ENCODE measurements at regions not wholly inside any gene's neighbourhood (a gene's known extent, or its start where the extent isn't known, plus 50 kb on each side); places are given as distances from the start of the nearest gene placed in this dataset.

DNA sequence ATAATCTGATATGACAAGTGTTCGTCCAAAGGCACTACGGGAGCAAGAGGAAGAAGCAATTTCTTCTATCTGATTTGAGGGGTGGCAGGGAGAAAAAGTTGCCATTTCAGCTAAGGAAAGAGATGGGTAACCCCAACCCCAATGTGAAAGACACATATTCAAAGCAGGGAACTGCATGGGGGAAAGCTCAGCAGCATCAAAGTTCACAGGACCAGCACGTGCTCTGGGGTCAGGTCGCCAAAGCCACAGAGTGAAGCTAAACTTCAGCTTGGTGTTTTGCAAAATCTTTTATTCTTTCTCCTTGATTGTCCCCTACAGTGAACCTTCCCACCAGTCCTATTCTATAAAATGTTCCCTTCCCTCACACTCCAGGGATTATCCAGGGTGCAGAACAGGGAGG lies 112.8 kb upstream of the PPP2R2D start:
- Histone ChIP-seq H3K4me1 (ENCODE audit: control extremely low read depth in 1 of 4, control insufficient read depth in 4 of 4, insufficient read depth in 4 of 4, low read length in 3 of 4) (no peaks in the 10 kb centered on the region), H3K9me3 (ENCODE audit: control extremely low read depth in 1 of 5, control insufficient read depth in 4 of 5, insufficient read depth in 2 of 5, low read depth in 1 of 5, low read length in 4 of 5) (peaks cover 0 to 4% (median 2%) of the 10 kb centered on the region in 5 experiments), H3K27me3 (replicated peaks in 2 of 5; ENCODE audit: control insufficient read depth in 4 of 5, insufficient read depth in 5 of 5, low read length in 4 of 5) (peaks cover 0 to 11% (median 0%) of the 10 kb centered on the region in 5 experiments), H3K36me3 (ENCODE audit: control insufficient read depth in 4 of 4, insufficient read depth in 4 of 4, low read length in 3 of 4) (no peaks in the 10 kb centered on the region), H3K27ac (ENCODE audit: insufficient read depth in 1 of 2, low read depth in 1 of 2, low read length in 2 of 2, poor library complexity in 1 of 2, severe bottlenecking in 2 of 2) (no peak overlapping the region), H3K4me3 (ENCODE audit: control insufficient read depth in 1 of 7, extremely low read depth in 1 of 7, insufficient read depth in 4 of 7, low read depth in 2 of 7, low read length in 6 of 7) (no peak overlapping the region)
- WGBS (ENCODE audit: insufficient coverage): 61% methylated on average over 2 of the region's 4 CpGs
- CTCF ChIA-PET: interaction anchor here (0.6 to 1.6 kb wide), 3 partner anchors 21 to 335 kb away, joined by 3 to 4 read pairs (median 4); no protein-coding TSS in a partner anchor
- POLR2A ChIA-PET: no interaction called here
- no peak for DNase-seq

DNA sequence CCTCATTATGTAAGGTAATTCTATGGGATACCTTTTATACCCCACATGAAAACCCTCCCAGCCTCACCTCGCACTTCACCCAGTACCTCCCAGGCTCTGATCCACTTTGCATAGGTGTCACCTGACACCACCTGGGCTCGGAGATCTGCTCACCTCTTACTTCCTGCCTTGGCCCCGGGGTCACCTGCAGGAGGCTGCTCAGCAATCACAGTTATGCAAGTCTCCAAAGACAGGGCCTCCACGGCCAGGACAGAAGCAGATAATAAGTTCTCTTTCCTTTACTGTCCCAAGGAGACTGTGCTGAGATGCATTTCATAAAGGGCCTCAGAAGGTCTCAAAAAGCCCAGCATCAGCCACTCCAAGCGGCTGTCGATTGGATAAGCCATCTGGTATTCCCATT lies 112.4 kb upstream of the PPP2R2D start:
- H3K9me3 ChIP-seq (ENCODE audit: control extremely low read depth in 1 of 5, control insufficient read depth in 4 of 5, insufficient read depth in 2 of 5, low read depth in 1 of 5, low read length in 4 of 5): peaks cover 0 to 3% (median 0%) of the 10 kb centered on the region in 5 experiments
- no peaks in the 10 kb centered on the region for H3K4me1 ChIP-seq (ENCODE audit: control extremely low read depth in 1 of 4, control insufficient read depth in 4 of 4, insufficient read depth in 4 of 4, low read length in 3 of 4)
- WGBS (ENCODE audit: insufficient coverage): 61% methylated on average over 3 of the region's 6 CpGs
- H3K27ac ChIP-seq (ENCODE audit: insufficient read depth in 1 of 2, low read depth in 1 of 2, low read length in 2 of 2, poor library complexity in 1 of 2, severe bottlenecking in 2 of 2): no peak overlapping the region
- CTCF ChIA-PET: interaction anchor here (0.6 to 1.6 kb wide), 2 partner anchors 332 to 335 kb away, joined by 4 read pairs; no protein-coding TSS in a partner anchor
- POLR2A ChIA-PET: no interaction called here
- H3K27me3 ChIP-seq (replicated peaks in 2 of 5; ENCODE audit: control insufficient read depth in 4 of 5, insufficient read depth in 5 of 5, low read length in 4 of 5): peaks cover 0 to 12% (median 0%) of the 10 kb centered on the region in 5 experiments
- H3K4me3 ChIP-seq (ENCODE audit: control insufficient read depth in 1 of 7, extremely low read depth in 1 of 7, insufficient read depth in 4 of 7, low read depth in 2 of 7, low read length in 6 of 7): no peak overlapping the region
- DNase-seq: no peak
- H3K36me3 ChIP-seq (ENCODE audit: control insufficient read depth in 4 of 4, insufficient read depth in 4 of 4, low read length in 3 of 4): no peaks in the 10 kb centered on the region

DNA sequence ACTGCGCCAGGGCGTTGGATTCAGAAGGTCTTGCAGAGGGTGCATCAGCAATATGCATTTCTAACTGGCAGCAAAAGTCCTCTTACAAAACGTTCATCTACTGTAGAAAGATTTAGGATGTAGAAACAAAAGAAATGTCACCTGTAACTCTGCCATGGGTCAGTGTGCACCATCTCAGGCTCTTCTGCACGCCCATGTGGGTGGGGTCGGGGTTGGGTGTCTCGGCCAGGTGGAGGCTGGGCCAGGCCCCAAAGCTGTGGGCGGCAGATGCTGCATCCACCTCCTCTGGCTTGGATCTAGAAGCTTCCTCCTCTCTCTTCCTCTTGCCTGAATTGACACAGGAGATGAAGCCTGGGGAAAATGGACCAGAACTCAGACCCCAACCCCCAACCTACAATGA lies 111.3 kb upstream of the PPP2R2D start:
- DNase-seq: no peak
- WGBS (ENCODE audit: insufficient coverage): 97% methylated on average over 6 of the region's 7 CpGs
- no peaks in the 10 kb centered on the region for H3K9me3 ChIP-seq (ENCODE audit: control extremely low read depth in 1 of 5, control insufficient read depth in 4 of 5, insufficient read depth in 2 of 5, low read depth in 1 of 5, low read length in 4 of 5)
- peaks cover 0 to 14% (median 0%) of the 10 kb centered on the region in 5 experiments for H3K27me3 ChIP-seq (replicated peaks in 2 of 5; ENCODE audit: control insufficient read depth in 4 of 5, insufficient read depth in 5 of 5, low read length in 4 of 5)
- H3K27ac ChIP-seq (ENCODE audit: insufficient read depth in 1 of 2, low read depth in 1 of 2, low read length in 2 of 2, poor library complexity in 1 of 2, severe bottlenecking in 2 of 2): no peak overlapping the region
- no peaks in the 10 kb centered on the region for H3K36me3 ChIP-seq (ENCODE audit: control insufficient read depth in 4 of 4, insufficient read depth in 4 of 4, low read length in 3 of 4)
- H3K4me1 ChIP-seq (ENCODE audit: control extremely low read depth in 1 of 4, control insufficient read depth in 4 of 4, insufficient read depth in 4 of 4, low read length in 3 of 4): no peaks in the 10 kb centered on the region
- H3K4me3 ChIP-seq (ENCODE audit: control insufficient read depth in 1 of 7, extremely low read depth in 1 of 7, insufficient read depth in 4 of 7, low read depth in 2 of 7, low read length in 6 of 7): no peak overlapping the region
- ChIA-PET POLR2A (interaction anchor here (0.6 kb wide), 1 partner anchor 1604 kb away, joined by 9 read pairs; no protein-coding TSS in a partner anchor), CTCF (interaction anchor here (0.6 kb wide), 1 partner anchor 13 kb away, joined by 3 read pairs; no protein-coding TSS in a partner anchor)

DNA sequence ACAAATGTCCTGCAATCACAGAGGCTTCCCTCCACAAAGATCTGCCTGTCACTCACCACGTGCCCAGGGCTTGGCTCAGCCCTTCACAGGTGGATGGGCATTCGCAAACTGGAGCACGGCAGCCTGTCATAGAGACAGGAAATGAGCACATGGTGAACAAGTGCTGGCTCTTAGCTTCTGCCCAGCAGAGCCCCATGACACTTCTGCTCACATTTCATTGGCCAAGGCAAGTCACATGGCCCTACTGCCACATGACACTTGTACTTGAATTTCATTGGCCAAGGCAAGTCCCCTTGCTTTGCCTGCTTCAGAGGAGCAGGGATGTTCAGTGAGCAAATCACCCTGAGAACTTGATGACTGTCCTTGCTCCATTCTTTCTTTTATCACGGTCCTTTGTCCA lies 110.8 kb upstream of the PPP2R2D start:
- no peak overlapping the region for H3K27ac ChIP-seq (ENCODE audit: insufficient read depth in 1 of 2, low read depth in 1 of 2, low read length in 2 of 2, poor library complexity in 1 of 2, severe bottlenecking in 2 of 2)
- no peaks in the 10 kb centered on the region for H3K9me3 ChIP-seq (ENCODE audit: control extremely low read depth in 1 of 5, control insufficient read depth in 4 of 5, insufficient read depth in 2 of 5, low read depth in 1 of 5, low read length in 4 of 5)
- DNase-seq: peak; percentile 7 to 33 (median 27)
- WGBS (ENCODE audit: insufficient coverage): 91% methylated on average over 4 of the region's 4 CpGs
- H3K4me1 ChIP-seq (ENCODE audit: control extremely low read depth in 1 of 4, control insufficient read depth in 4 of 4, insufficient read depth in 4 of 4, low read length in 3 of 4): no peaks in the 10 kb centered on the region
- no peaks in the 10 kb centered on the region for H3K36me3 ChIP-seq (ENCODE audit: control insufficient read depth in 4 of 4, insufficient read depth in 4 of 4, low read length in 3 of 4)
- ChIA-PET CTCF (interaction anchor here (0.6 kb wide), 1 partner anchor 14 kb away, joined by 3 read pairs; no protein-coding TSS in a partner anchor), POLR2A (interaction anchor here (0.6 kb wide), 1 partner anchor 1604 kb away, joined by 9 read pairs; no protein-coding TSS in a partner anchor)
- peaks cover 0 to 17% (median 0%) of the 10 kb centered on the region in 5 experiments for H3K27me3 ChIP-seq (replicated peaks in 2 of 5; ENCODE audit: control insufficient read depth in 4 of 5, insufficient read depth in 5 of 5, low read length in 4 of 5)
- H3K4me3 ChIP-seq (ENCODE audit: control insufficient read depth in 1 of 7, extremely low read depth in 1 of 7, insufficient read depth in 4 of 7, low read depth in 2 of 7, low read length in 6 of 7): no peak overlapping the region

DNA sequence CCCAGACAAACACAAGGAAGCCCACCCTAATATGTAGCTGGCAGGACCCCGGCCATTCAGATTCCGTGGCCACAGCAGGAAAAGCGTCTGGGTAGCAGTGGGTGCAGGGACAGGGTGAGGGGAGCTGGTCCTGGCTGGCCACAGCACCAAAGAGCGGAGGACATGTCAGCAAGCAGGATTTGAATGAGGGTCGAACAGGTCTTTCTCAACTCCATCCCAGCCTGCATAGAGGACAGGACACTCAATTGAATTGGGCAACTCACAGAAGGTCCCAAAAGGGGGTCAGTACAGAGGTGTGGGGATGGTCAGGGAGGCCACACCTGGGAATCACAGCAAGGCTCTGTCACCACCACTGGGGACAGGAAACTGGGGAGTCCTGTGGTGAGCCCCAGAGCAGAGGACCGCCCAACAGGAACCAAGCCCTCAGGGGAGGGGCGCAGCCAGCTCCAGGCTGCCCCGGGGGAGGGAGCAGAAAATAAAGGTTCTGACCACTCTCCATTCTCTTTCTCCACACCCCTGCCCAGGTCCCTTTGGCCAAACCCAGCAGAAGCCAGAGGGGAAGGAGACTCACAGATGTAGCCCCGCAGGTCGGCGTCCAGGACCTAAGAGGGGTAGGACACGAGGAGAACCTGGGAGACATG lies 108.7 kb upstream of the PPP2R2D start:
- H3K36me3 ChIP-seq (ENCODE audit: control insufficient read depth in 4 of 4, insufficient read depth in 4 of 4, low read length in 3 of 4): no peaks in the 10 kb centered on the region
- ChIA-PET CTCF (no interaction called here), POLR2A (no interaction called here)
- peaks cover 0 to 3% (median 0%) of the 10 kb centered on the region in 5 experiments for H3K9me3 ChIP-seq (ENCODE audit: control extremely low read depth in 1 of 5, control insufficient read depth in 4 of 5, insufficient read depth in 2 of 5, low read depth in 1 of 5, low read length in 4 of 5)
- H3K27me3 ChIP-seq (replicated peaks in 2 of 5; ENCODE audit: control insufficient read depth in 4 of 5, insufficient read depth in 5 of 5, low read length in 4 of 5): peaks cover 0 to 17% (median 0%) of the 10 kb centered on the region in 5 experiments
- H3K27ac ChIP-seq (ENCODE audit: insufficient read depth in 1 of 2, low read depth in 1 of 2, low read length in 2 of 2, poor library complexity in 1 of 2, severe bottlenecking in 2 of 2): no peak overlapping the region
- H3K4me3 ChIP-seq (ENCODE audit: control insufficient read depth in 1 of 7, extremely low read depth in 1 of 7, insufficient read depth in 4 of 7, low read depth in 2 of 7, low read length in 6 of 7): no peak overlapping the region
- WGBS (ENCODE audit: insufficient coverage): 58% methylated on average over 8 of the region's 12 CpGs
- DNase-seq: no peak
- H3K4me1 ChIP-seq (ENCODE audit: control extremely low read depth in 1 of 4, control insufficient read depth in 4 of 4, insufficient read depth in 4 of 4, low read length in 3 of 4): no peaks in the 10 kb centered on the region

DNA sequence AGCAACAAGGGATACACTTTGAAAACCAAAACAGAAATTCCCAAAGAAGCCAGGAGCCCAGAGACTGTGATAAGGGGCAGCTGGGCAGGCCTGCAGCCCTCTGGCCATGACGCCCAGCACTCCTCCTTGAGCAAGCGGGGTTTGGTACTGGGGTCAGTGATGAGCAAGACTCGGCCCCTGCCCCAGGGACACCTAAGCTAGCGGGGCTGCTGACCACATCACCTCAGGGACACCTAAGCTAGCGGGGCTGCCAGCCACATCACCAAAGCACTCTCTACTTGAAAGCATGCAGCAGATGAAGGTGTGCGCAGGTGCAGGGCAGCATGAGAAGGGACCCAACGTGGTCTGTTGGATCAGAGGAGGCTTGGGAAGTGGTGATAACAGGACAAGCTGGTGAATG lies 108.0 kb upstream of the PPP2R2D start:
- CTCF ChIA-PET: no interaction called here
- no peaks in the 10 kb centered on the region for H3K4me1 ChIP-seq (ENCODE audit: control extremely low read depth in 1 of 4, control insufficient read depth in 4 of 4, insufficient read depth in 4 of 4, low read length in 3 of 4)
- 93% methylated on average over 5 of the region's 7 CpGs for WGBS (ENCODE audit: insufficient coverage)
- DNase-seq: no peak
- POLR2A ChIA-PET: no interaction called here
- H3K9me3 ChIP-seq (ENCODE audit: control extremely low read depth in 1 of 5, control insufficient read depth in 4 of 5, insufficient read depth in 2 of 5, low read depth in 1 of 5, low read length in 4 of 5): peaks cover 0 to 7% (median 3%) of the 10 kb centered on the region in 5 experiments
- H3K27ac ChIP-seq (ENCODE audit: insufficient read depth in 1 of 2, low read depth in 1 of 2, low read length in 2 of 2, poor library complexity in 1 of 2, severe bottlenecking in 2 of 2): no peak overlapping the region
- H3K36me3 ChIP-seq (ENCODE audit: control insufficient read depth in 4 of 4, insufficient read depth in 4 of 4, low read length in 3 of 4): no peaks in the 10 kb centered on the region
- no peak overlapping the region for H3K4me3 ChIP-seq (ENCODE audit: control insufficient read depth in 1 of 7, extremely low read depth in 1 of 7, insufficient read depth in 4 of 7, low read depth in 2 of 7, low read length in 6 of 7)
- H3K27me3 ChIP-seq (replicated peaks in 2 of 5; ENCODE audit: control insufficient read depth in 4 of 5, insufficient read depth in 5 of 5, low read length in 4 of 5): peaks cover 0 to 17% (median 0%) of the 10 kb centered on the region in 5 experiments

DNA sequence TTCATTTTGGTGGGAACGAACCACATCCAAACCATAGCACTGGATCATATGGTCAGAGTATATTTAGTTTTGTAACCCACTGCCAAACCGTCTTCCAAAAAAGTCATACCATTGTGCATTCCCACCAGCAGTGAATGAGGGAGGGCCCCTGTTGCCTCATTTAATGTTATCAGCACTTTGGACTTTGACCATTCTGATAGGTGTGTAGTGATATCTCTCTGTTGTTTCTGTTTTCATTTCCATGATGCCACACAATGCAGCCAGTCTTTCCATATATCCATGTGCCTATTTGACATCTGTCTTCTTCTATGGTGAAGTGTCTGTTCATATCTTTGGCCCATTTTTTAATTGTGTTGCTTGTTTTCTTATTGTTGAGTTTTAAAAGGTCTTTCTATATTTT lies 105.0 kb upstream of the PPP2R2D start:
- H3K9me3 ChIP-seq (ENCODE audit: control extremely low read depth in 1 of 5, control insufficient read depth in 4 of 5, insufficient read depth in 2 of 5, low read depth in 1 of 5, low read length in 4 of 5): peaks cover 0 to 22% (median 13%) of the 10 kb centered on the region in 5 experiments
- POLR2A ChIA-PET: no interaction called here
- CTCF ChIA-PET: no interaction called here
- H3K36me3 ChIP-seq (ENCODE audit: control insufficient read depth in 4 of 4, insufficient read depth in 4 of 4, low read length in 3 of 4): no peaks in the 10 kb centered on the region
- DNase-seq: no peak
- H3K4me3 ChIP-seq (ENCODE audit: control insufficient read depth in 1 of 7, extremely low read depth in 1 of 7, insufficient read depth in 4 of 7, low read depth in 2 of 7, low read length in 6 of 7): no peak overlapping the region
- peaks cover 0 to 14% (median 0%) of the 10 kb centered on the region in 5 experiments for H3K27me3 ChIP-seq (replicated peaks in 2 of 5; ENCODE audit: control insufficient read depth in 4 of 5, insufficient read depth in 5 of 5, low read length in 4 of 5)
- WGBS (ENCODE audit: insufficient coverage): 100% methylated on average over 2 of the region's 2 CpGs
- H3K4me1 ChIP-seq (ENCODE audit: control extremely low read depth in 1 of 4, control insufficient read depth in 4 of 4, insufficient read depth in 4 of 4, low read length in 3 of 4): no peaks in the 10 kb centered on the region
- H3K27ac ChIP-seq (ENCODE audit: insufficient read depth in 1 of 2, low read depth in 1 of 2, low read length in 2 of 2, poor library complexity in 1 of 2, severe bottlenecking in 2 of 2): no peak overlapping the region

All from common myeloid progenitor, CD34-positive (primary cell).